K562 (cell line): ENCODE measurements at regions not wholly inside any gene's neighbourhood (a gene's known extent, or its start where the extent isn't known, plus 50 kb on each side); places are given as distances from the start of the nearest gene placed in this dataset.

Experiments used
- ASH1L ChIP-seq: fragments of 450-650 bp; IDR thresholded peaks from 2 replicates; pipeline ENCODE4 v1.6.1; 2018; ENCODE audit warnings: borderline replicate concordance, mild to moderate bottlenecking, low read depth; ENCODE audit not compliant: partially characterized antibody
- ATF2 ChIP-seq: sonication (generic); formaldehyde crosslinking; IDR thresholded peaks from 2 replicates; pipeline ENCODE4 v1.8.1; 2022; ENCODE audit warnings: missing genetic modification reagents
- HBP1 ChIP-seq: fragments of 450-650 bp; formaldehyde crosslinking; IDR thresholded peaks from 2 replicates; pipeline ENCODE4 v1.4.0; 2022; ENCODE audit warnings: missing genetic modification characterization
- HNRNPLL ChIP-seq: fragments of 200-400 bp; formaldehyde crosslinking; IDR thresholded peaks from 2 replicates; pipeline ENCODE4 v1.6.1; 2017; ENCODE audit warnings: low read length, low read depth, mild to moderate bottlenecking; ENCODE audit not compliant: poor library complexity, severe bottlenecking
- KLF13 ChIP-seq: fragments of 450-650 bp; IDR thresholded peaks from 2 replicates; pipeline ENCODE4 v1.6.1; 2016; ENCODE audit warnings: missing genetic modification characterization, low read depth, mild to moderate bottlenecking, missing compliant biosample characterization, moderate library complexity, borderline replicate concordance
- MECOM ChIP-seq: fragments of 250-450 bp; sonication (Bioruptor Pico); IDR thresholded peaks from 2 replicates; pipeline ENCODE4 v1.8.0; 2022; ENCODE audit warnings: inconsistent platforms
- NONO ChIP-seq, 2 experiments: fragments of 200-400 bp in 1 of 2; fragments of 450-650 bp in 1 of 2; formaldehyde crosslinking in 1 of 2; IDR thresholded peaks; 2 replicates each; pipeline ENCODE4 v1.6.1; 2017; ENCODE audit warnings: low read depth in 2 of 2, mild to moderate bottlenecking in 2 of 2, moderate library complexity in 2 of 2, low read length in 1 of 2
- NUFIP1 ChIP-seq: fragments of 450-650 bp; IDR thresholded peaks from 2 replicates; pipeline ENCODE4 v1.6.1; 2018; ENCODE audit not compliant: partially characterized antibody
- RBM39 ChIP-seq: fragments of 200-400 bp; formaldehyde crosslinking; optimal IDR thresholded peaks from 2 replicates; pipeline ENCODE3; 2018; ENCODE audit warnings: low read depth, low read length
- RNF2 ChIP-seq: sonication (generic); IDR thresholded peaks from 2 replicates; pipeline ENCODE4 v1.6.1; 2016
- SMARCA5 ChIP-seq: fragments of 450-650 bp; IDR thresholded peaks from 2 replicates; pipeline ENCODE4 v1.6.1; 2016
- STAT6 ChIP-seq: sonication (generic); formaldehyde crosslinking; IDR thresholded peaks from 2 replicates; pipeline ENCODE4 v1.8.1; 2023; ENCODE audit warnings: mild to moderate bottlenecking, missing genetic modification reagents
- TEAD4 ChIP-seq, 2 experiments: sonication (generic) in 1 of 2; formaldehyde crosslinking in 1 of 2; IDR thresholded peaks; 2 replicates each; pipeline versions ENCODE4 v1.6.1 to v1.8.0; 2012 to 2022; ENCODE audit warnings: borderline replicate concordance in 1 of 2, inconsistent platforms in 1 of 2, low read length in 1 of 2, mild to moderate bottlenecking in 1 of 2, missing genetic modification reagents in 1 of 2
- U2AF2 ChIP-seq: fragments of 200-400 bp; formaldehyde crosslinking; optimal IDR thresholded peaks from 2 replicates; pipeline ENCODE3; 2017; ENCODE audit warnings: low read depth, mild to moderate bottlenecking, low read length
- XRCC3 ChIP-seq: fragments of 450-650 bp; IDR thresholded peaks from 2 replicates; pipeline ENCODE4 v1.6.1; 2017; ENCODE audit warnings: mild to moderate bottlenecking, moderate library complexity
- YBX1 ChIP-seq: fragments of 450-650 bp; IDR thresholded peaks from 2 replicates; pipeline ENCODE4 v1.7.1; 2016; ENCODE audit warnings: mild to moderate bottlenecking
- YY1 ChIP-seq, 3 experiments: IDR thresholded peaks; 2 replicates each; pipeline ENCODE4 v1.6.1; 2011; ENCODE audit warnings: low read length in 2 of 3, mild to moderate bottlenecking in 2 of 3, moderate library complexity in 2 of 3, borderline replicate concordance in 1 of 3, control low read depth in 1 of 3, low read depth in 1 of 3; ENCODE audit not compliant: insufficient read depth in 3 of 3, insufficient replicate concordance in 2 of 3, control insufficient read depth in 1 of 3, insufficient read length in 1 of 3; ENCODE audit errors: extremely low read depth in 1 of 3
- ZFP1 ChIP-seq: fragments of 450-650 bp; formaldehyde crosslinking; IDR thresholded peaks from 2 replicates; pipeline ENCODE4 v1.4.0; 2020; ENCODE audit warnings: mild to moderate bottlenecking, mixed read lengths
- ZNF174 ChIP-seq: fragments of 250-450 bp; sonication (Bioruptor Pico); IDR thresholded peaks from 2 replicates; pipeline ENCODE4 v1.4.0; 2020; ENCODE audit warnings: mild to moderate bottlenecking
- ZNF197 ChIP-seq: fragments of 200-800 bp; sonication (Bioruptor generic); IDR thresholded peaks from 2 replicates; pipeline ENCODE4 v1.6.1; 2016; ENCODE audit warnings: low read depth, missing genetic modification characterization, missing compliant biosample characterization
- ZNF24 ChIP-seq: fragments of 450-650 bp; IDR thresholded peaks from 2 replicates; pipeline ENCODE4 v1.6.1; 2016
- ZNF354B ChIP-seq: fragments of 250-450 bp; sonication (Bioruptor Pico); IDR thresholded peaks from 2 replicates; pipeline ENCODE4 v1.4.0; 2020
- ZNF696 ChIP-seq: fragments of 250-450 bp; sonication (Bioruptor Pico); conservative IDR thresholded peaks from 2 replicates; pipeline ENCODE4 v1.4.0; 2020; ENCODE audit warnings: mild to moderate bottlenecking, moderate library complexity
- ZNF699 ChIP-seq: fragments of 250-450 bp; sonication (Bioruptor Pico); IDR thresholded peaks from 2 replicates; pipeline ENCODE4 v1.8.0; 2021; ENCODE audit warnings: mild to moderate bottlenecking, moderate library complexity; ENCODE audit not compliant: insufficient replicate concordance

- TF ChIP-seq ATF2 (no peak), KLF13 (tag) (no peak), STAT6 (CRISPR knock-in tag) (no peak), HBP1 (CRISPR knock-in tag) (no peak), RNF2 (peak; percentile 68), U2AF2 (no peak), YY1 (IDR thresholded peaks at IDR 0.05; ENCODE audit: borderline replicate concordance in 1 of 3, control insufficient read depth in 1 of 3, extremely low read depth in 1 of 3, insufficient read depth in 3 of 3, insufficient read length in 1 of 3, insufficient replicate concordance in 2 of 3, low read depth in 1 of 3, low read length in 2 of 3) (no peak), TEAD4 (IDR thresholded peaks at IDR 0.05; ENCODE audit: low read length) (peak; percentile 48; the same call in 1 of the 2 replicates), TEAD4 (CRISPR knock-in tag; IDR thresholded peaks at IDR 0.05; ENCODE audit: borderline replicate concordance) (no peak), HNRNPLL (no peak), ZNF699 (CRISPR knock-in tag) (no peak), ZNF354B (CRISPR knock-in tag) (no peak), MECOM (CRISPR knock-in tag) (no peak), NUFIP1 (no peak), ZNF696 (CRISPR knock-in tag) (no peak), NONO (IDR thresholded peaks at IDR 0.05; ENCODE audit: low read depth in 2 of 2, low read length in 1 of 2) (no peak), ASH1L (no peak), YBX1 (no peak), SMARCA5 (no peak), ZFP1 (CRISPR knock-in tag) (no peak), RBM39 (no peak), XRCC3 (no peak), ZNF174 (no peak), ZNF24 (no peak), ZNF197 (CRISPR knock-in tag) (no peak)
Observed at GRCh38 chr2:12456293-12457106, 260.2 kb upstream of the TRIB2 start (continued).
